ENCODE measurements at regions not wholly inside any gene's neighbourhood (a gene's known extent, or its start where the extent isn't known, plus 50 kb on each side); places are given as distances from the start of the nearest gene placed in this dataset.

DNA sequence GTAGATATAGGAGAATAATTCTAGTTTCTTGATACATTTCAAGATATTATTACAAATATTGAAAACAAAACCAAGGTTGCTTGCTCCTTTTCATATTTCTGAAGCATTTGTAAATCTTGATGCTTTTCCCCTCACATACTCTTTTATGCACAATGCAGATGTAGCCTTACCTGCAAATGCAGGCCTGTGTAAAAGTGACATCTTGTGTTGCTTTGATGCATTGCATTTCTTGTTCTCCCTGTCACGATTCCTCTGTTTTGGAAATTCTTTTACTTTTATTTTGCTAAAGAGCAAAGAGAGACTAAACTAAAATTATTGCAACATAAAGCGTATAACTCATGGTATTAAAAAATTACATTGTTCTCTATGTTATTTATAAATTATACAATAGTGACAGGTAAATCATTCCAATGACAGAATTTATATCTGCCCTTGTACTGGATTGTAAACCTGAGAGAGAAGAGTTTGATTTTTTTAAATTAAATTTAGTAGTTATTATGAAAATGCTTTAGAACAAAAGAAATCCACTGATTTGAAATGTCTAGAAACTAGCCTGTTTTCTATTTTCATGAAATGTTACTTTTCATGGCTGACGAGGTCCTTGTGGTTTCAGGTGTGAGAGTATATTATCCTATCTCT, 970.0 kb downstream of the MAT2B start:
- no peak for TF ChIP-seq EZH2 (IDR thresholded peaks at IDR 0.05; ENCODE audit: insufficient read depth, poor library complexity, severe bottlenecking)
- TF ChIP-seq EZH2phosphoT487 (IDR thresholded peaks at IDR 0.05; ENCODE audit: insufficient read depth, low read depth) = no peak
